Ishikawa (cell line): ENCODE measurements at regions not wholly inside any gene's neighbourhood (a gene's known extent, or its start where the extent isn't known, plus 50 kb on each side); places are given as distances from the start of the nearest gene placed in this dataset.
A peak's percentile ranks its signal among the peaks of the same experiment; 100 is the strongest.

ENCODE experiments used
- CEBPB ChIP-seq: IDR thresholded peaks from 2 replicates; pipeline ENCODE4 v1.6.1; 2012
- CREB1 ChIP-seq: IDR thresholded peaks from 2 replicates; pipeline ENCODE4 v1.6.1; 2012; ENCODE audit warnings: low read depth
- EGR1 ChIP-seq: IDR thresholded peaks from 2 replicates; pipeline ENCODE4 v1.6.1; 2012
- EP300 ChIP-seq: IDR thresholded peaks from 2 replicates; pipeline ENCODE4 v1.6.1; 2012; ENCODE audit warnings: borderline replicate concordance
- FOXM1 ChIP-seq: IDR thresholded peaks from 2 replicates; pipeline ENCODE4 v1.6.1; 2012; ENCODE audit warnings: low read depth, borderline replicate concordance
- MAX ChIP-seq: IDR thresholded peaks from 2 replicates; pipeline ENCODE4 v1.6.1; 2012
- NFIC ChIP-seq: IDR thresholded peaks from 2 replicates; pipeline ENCODE4 v1.6.1; 2012
- RAD21 ChIP-seq: IDR thresholded peaks from 2 replicates; pipeline ENCODE4 v1.6.1; 2012; ENCODE audit warnings: low read depth
- REST ChIP-seq: IDR thresholded peaks from 2 replicates; pipeline ENCODE4 v1.6.1; 2012; ENCODE audit warnings: low read depth, mild to moderate bottlenecking
- TAF1 ChIP-seq: IDR thresholded peaks from 2 replicates; pipeline ENCODE4 v1.6.1; 2012; ENCODE audit warnings: low read depth, mild to moderate bottlenecking
- TCF12 ChIP-seq: IDR thresholded peaks from 2 replicates; pipeline ENCODE4 v1.6.1; 2012; ENCODE audit warnings: low read depth
- TEAD4 ChIP-seq: IDR thresholded peaks from 2 replicates; pipeline ENCODE4 v1.6.1; 2012
- USF1 ChIP-seq: IDR thresholded peaks from 2 replicates; pipeline ENCODE4 v1.6.1; 2012
- ZBTB7A ChIP-seq: IDR thresholded peaks from 2 replicates; pipeline ENCODE4 v1.6.1; 2012; ENCODE audit warnings: low read depth

GRCh38 chr2:220858101-220858500 lies 714.0 kb downstream of the EPHA4 start:
- TF ChIP-seq TAF1: no peak
- TF ChIP-seq TCF12: no peak
- no peak for TF ChIP-seq EP300

GRCh38 chr2:220871909-220872308 lies 700.2 kb downstream of the EPHA4 start:
- 0 out of 2 replicates have a peak, but pooled peaks have one; percentile 16 for TF ChIP-seq TEAD4
- TF ChIP-seq ZBTB7A: no peak

- no peak for TF ChIP-seq EGR1
- no peak for TF ChIP-seq TCF12
- no peak for TF ChIP-seq ZBTB7A
- no peak for TF ChIP-seq TEAD4
- no peak for TF ChIP-seq REST
- TF ChIP-seq FOXM1: no peak
- TF ChIP-seq EP300: no peak
- no peak for TF ChIP-seq RAD21
These were observed 695.9 kb downstream of the EPHA4 start for GRCh38 chr2:220876080-220876824.

GRCh38 chr2:220877491-220877890 lies 694.6 kb downstream of the EPHA4 start:
- TF ChIP-seq REST (no peak), TAF1 (no peak), MAX (no peak), CEBPB (no peak), EGR1 (no peak), EP300 (no peak), CREB1 (no peak), NFIC (no peak), RAD21 (no peak), TEAD4 (no peak), USF1 (no peak), TCF12 (no peak), ZBTB7A (no peak)

GRCh38 chr2:220877897-220878296 lies 694.2 kb downstream of the EPHA4 start:
- TF ChIP-seq TCF12 (no peak), NFIC (no peak), TEAD4 (no peak), REST (no peak), CREB1 (no peak), EP300 (no peak), ZBTB7A (no peak), MAX (no peak), USF1 (no peak), FOXM1 (no peak), CEBPB (no peak), TAF1 (no peak)
